OCI-LY1 (cell line): ENCODE measurements at regions not wholly inside any gene's neighbourhood (a gene's known extent, or its start where the extent isn't known, plus 50 kb on each side); places are given as distances from the start of the nearest gene placed in this dataset.

ENCODE experiments used
- EZH2 ChIP-seq: fragments of 200-600 bp; sonication (generic), shearing (Covaris generic); IDR thresholded peaks from 2 replicates; pipeline ENCODE4 v1.8.0; 2017; ENCODE audit warnings: borderline replicate concordance, mixed run types, mild to moderate bottlenecking, antibody characterized with exemption, low read length, moderate library complexity, mixed read lengths
- TF ChIP-seq, protein P1 (sequence below): fragments of 200-600 bp; sonication (generic), shearing (Covaris generic); IDR thresholded peaks from 2 replicates; pipeline ENCODE4 v1.5.1; 2017; ENCODE audit warnings: mild to moderate bottlenecking, antibody characterized with exemption, low read length, moderate library complexity, mixed read lengths

DNA sequence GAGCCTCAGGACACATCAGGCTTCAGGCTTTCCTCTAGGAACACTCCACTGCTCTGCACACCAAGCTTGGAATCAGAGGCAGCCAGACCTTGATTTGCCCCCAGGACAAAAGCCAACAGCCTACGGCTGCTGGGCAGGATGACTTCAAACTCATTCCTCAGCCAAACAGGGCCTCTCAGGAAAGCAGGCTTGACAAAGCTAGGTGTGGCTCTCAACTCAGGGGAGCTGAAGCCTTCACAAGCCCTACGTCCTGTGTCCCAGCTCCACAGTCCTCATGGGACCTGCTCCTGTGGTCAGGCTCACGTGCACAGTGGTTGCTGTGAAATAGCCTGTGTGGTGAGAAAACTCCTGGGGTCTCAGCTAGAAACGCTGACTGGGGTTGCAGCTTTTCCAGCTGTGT is 398.9 kb upstream of the ZNF507 start:
- TF ChIP-seq, protein P1, sequence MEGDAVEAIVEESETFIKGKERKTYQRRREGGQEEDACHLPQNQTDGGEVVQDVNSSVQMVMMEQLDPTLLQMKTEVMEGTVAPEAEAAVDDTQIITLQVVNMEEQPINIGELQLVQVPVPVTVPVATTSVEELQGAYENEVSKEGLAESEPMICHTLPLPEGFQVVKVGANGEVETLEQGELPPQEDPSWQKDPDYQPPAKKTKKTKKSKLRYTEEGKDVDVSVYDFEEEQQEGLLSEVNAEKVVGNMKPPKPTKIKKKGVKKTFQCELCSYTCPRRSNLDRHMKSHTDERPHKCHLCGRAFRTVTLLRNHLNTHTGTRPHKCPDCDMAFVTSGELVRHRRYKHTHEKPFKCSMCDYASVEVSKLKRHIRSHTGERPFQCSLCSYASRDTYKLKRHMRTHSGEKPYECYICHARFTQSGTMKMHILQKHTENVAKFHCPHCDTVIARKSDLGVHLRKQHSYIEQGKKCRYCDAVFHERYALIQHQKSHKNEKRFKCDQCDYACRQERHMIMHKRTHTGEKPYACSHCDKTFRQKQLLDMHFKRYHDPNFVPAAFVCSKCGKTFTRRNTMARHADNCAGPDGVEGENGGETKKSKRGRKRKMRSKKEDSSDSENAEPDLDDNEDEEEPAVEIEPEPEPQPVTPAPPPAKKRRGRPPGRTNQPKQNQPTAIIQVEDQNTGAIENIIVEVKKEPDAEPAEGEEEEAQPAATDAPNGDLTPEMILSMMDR: no peak
- TF ChIP-seq EZH2: no peak
